Renal cortical epithelial cell (primary cell): ENCODE measurements at regions not wholly inside any gene's neighbourhood (a gene's known extent, or its start where the extent isn't known, plus 50 kb on each side); places are given as distances from the start of the nearest gene placed in this dataset.
"Not testable (repeated sequence)": the region's sequence is repeated elsewhere in the genome, so short reads cannot be mapped to it uniquely, and the experiment has no call there.

Source experiments
- DNase-seq: peaks from one replicate; pipeline ENCODE4 v3.0.0-alpha.2; 2011; ENCODE audit warnings: low read depth

DNA sequence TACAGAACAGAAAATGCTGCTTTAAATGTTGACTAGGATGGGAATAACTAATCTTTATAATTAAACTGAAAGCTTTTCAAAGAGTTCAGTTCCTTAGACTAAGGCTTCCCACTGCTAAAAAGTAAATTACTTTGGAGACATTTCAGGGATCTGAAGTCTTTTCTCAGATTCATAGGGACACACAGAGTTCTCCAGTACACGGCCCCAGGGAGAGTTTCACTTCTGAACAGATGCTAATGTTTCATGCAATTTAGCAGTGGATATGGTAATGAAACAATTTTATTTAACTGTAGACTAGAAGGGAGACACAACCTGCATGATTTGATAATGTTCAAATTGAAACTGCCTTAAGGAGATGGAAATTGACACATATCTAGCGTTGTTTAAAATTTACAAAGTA lies 1282.6 kb downstream of the NCAM2 start:
- DNase-seq = no peak

DNA sequence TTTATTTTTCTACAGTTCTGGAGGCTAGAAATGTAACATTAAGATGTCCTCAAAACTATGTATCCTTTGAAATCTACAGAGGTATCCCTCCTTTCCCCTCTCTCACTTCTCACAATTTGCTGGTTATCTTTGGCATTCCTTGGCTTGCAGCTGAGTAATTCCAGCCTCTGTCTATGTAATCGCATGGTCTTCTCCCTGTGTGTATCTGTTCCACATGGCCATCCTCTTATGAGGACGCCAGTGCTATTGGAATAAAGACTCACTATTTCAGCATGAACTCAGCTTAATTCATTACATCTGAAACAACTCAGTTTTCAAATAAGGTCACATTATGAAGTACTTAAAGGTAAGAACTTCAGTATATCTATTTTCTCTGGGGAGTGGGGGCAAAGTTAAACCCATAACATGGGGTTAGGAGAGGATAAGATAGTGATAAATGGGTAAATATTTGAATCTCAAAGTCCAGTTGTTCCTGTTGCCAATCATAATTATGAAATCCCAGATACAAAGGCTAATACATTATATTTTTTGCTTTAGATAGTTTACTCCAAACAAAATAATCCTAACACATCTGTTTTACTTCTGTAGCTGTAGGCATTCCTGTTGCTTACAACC lies 1290.8 kb downstream of the NCAM2 start:
- DNase-seq = no peak

DNA sequence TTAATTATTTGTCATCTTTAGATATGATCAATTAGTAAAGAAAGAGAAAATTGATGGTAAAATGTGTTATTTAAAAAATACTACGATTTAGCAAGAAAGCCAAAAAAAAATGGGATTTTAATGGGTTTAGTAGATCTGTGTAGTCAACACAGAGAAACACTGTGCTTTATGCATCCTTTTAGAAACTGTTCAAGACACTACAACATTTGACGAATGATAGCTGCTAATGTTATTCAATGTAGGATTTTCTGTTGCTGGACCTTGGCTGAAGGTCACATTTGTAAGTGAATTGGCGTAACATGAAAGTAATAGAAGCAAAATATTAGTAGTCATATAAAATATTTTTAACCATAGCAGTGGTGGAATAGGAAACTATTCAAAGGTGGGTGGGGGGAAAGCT lies 1293.9 kb downstream of the NCAM2 start:
- no peak for DNase-seq

DNA sequence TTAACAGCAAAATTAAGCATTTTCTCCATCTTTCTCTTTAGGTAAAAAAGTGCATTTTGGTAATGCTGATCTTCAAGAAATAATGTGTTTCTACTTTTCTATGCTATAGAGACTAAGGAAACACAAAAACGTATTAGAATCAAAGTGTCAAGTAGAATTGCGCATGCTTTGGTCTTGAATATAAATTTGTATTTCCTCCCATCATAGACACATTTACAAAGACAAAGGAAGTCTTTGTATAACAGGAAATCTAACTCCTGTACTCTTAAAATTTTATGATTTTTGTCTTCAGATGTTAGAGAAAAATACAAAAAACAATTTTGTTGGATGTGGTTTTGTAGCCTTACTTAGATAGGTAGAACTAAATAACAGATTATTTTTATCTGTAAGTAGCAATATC lies 1299.4 kb downstream of the NCAM2 start:
- no peak for DNase-seq

DNA sequence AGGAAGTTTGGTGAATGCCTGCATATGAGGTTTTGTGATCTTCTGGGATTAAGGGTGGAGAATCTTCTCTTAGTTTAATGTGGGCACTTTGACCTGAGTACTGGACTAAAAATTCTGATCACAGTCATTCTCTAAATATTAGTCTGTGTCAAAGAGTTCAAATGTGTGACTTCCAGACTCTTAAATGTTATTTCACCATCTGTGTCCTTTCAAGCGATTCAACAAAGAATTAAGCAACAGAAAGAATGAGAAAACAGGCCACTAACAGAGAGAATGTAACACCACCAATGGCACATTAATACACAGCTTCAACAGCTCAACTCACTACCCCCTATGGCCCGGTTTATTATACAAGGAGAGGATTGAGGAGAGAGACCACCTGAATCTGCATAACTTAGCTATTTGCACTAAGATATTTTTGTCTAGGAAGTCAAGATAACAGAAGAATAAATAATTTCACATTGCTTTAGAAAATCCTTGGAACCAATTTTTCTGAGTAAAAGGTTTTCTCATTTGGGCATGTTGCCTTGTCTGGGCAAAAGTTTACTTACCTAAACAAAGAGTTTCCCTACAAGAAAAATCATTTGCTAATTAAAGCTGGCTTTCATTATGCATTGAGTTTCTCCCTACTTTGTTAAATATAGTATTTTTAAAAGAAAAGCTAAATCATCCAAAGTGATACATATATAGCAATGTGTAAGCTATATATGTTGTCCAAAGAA lies 1313.7 kb downstream of the NCAM2 start:
- no peak for DNase-seq

DNA sequence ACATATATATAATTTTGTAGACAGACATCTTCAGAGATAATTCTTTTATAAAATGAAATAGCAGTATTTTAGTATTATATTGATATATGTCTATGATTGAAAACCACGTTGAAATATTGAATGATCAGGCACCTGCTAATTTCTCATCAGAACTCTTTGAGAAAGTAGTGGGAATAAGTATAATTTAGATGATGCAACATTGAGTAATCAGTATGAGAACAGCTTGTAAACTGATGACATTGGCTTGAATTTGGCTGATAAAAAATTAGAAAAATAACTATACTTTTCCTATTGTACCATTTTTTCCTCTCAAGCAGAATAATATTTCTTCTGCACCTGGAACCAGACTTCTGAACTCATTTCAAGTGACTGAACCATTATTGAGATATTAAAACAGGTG lies 1316.8 kb downstream of the NCAM2 start:
- no peak for DNase-seq

DNA sequence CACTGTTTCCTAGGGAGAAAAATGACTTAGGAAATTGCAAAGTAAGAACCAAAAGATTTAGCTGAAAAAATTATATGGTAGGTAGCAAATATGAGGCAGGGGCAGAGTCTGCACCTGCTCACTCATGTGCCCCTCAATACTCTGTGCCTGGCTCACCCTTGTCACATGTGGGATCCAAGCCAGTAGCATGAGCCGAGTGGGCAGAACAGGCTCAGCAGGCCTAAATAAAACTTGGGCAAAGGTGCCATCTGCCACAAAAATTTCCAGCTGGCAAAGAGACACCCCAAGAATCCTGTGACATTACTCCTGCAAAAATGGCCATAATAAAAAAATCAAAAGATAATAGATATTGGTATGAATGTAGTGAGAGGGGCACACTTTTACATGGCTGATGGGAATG lies 1321.2 kb downstream of the NCAM2 start:
- no peak for DNase-seq

DNA sequence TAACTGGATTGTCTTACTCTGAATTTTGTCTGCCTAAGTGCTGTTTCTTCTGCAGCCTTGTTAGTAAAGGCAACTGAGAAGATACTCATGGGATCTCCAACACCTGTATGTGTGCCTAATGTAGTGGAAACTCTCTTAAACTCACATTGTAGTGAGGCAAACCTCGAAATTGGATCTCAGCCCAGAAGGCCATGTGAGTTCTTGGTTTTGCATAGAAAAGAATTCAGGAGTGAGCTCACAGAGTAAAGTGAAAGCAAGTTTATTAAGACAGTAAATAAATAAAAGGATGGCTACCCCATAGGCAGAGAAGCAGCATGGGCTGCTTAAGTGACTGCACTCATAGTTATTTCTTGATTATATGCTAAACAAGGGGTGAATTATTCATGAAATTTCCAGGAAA lies 1344.7 kb downstream of the NCAM2 start:
- no peak for DNase-seq

DNA sequence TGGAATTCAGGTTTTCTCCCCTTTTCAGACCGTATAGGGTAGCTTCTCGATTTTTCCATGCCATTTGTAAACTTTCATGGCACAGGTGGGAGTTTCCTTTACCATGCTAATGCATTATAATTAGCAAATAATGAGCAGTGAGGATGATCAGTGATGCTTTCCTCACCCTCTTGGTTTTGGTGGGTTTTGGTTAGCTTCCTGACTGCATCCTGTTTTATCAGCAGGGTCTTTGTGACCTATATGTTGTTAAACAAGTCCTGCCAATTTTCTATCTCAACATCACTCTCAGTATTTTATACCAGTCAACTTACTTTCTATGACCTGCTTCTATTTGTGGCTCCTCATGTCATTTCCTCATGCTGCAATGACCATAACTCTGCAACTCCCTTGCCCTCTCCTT lies 1345.1 kb downstream of the NCAM2 start:
- DNase-seq = no peak

DNA sequence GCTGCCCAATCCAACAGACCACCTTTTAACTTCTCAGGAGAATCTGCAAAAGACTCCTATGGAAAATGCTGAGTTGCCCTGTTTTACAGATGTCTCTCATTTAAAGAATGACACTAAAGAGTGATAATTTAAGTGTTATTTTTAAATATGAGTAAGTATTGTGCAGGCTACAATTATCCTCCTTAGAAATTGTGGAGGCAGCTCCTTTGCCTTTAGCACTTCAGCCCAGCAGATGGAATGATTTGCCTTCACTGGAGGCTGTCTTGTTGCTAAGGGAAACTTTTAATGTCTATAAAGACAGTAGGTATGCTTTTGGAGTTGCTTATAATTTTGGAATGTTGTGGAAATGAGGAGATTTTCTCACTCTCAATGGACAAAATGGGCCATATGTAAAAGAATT lies 1345.5 kb downstream of the NCAM2 start:
- no peak for DNase-seq

DNA sequence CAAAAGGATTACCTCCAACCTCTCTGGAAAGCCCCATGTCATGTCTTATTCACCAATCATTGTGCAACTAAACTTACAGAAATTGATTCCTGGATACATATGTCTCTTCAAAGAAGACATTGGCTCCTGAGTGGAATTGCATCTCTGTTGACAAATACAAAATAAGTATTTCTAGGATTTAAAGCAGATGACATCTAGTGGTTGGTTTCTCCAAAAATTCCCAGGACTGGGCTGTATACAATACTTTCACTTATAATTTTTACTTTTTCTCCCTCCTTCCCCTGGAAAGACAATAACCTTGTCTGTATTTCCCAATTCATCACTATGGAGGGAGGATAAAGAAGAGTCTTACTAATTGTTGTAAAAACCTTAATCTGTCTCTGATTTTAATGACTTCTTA lies 1347.4 kb downstream of the NCAM2 start:
- no peak for DNase-seq

DNA sequence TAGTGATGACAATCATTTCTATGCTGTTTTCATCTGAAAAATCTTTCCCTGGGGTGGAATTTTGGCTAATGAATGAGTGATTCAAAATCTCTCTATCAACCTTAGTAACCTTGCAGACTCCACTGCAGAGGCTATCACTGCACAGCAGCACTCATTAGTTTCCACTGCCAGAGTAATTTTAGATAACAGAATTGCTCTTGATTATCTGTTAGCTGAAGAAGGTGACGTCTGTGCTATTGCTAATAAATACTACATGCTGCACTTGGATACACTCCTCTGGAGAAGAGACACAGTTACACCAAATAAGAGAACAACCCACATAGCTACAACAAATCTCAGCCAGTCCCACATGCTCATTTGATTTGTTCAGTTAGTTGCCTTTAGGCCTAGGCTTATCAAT lies 1348.4 kb downstream of the NCAM2 start:
- no peak for DNase-seq

DNA sequence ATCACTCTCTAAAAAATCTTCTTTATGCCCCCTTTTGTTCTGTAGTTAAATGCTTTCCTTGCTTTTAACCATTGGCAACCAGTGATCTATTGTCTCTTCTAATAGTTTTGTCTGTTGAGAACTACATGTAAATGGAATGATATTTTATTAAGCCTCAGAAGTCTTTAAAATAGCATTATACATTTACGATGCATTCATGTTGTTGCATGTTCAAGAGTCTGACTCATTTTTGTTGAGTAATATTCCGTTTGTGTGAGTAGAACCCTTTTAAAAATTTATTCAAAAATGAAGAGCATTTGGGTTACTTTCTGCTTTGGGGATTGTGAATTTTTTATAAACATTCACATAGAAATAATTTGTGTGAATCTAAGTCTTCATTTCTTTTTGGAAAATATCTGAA lies 1352.9 kb downstream of the NCAM2 start:
- DNase-seq = no peak

DNA sequence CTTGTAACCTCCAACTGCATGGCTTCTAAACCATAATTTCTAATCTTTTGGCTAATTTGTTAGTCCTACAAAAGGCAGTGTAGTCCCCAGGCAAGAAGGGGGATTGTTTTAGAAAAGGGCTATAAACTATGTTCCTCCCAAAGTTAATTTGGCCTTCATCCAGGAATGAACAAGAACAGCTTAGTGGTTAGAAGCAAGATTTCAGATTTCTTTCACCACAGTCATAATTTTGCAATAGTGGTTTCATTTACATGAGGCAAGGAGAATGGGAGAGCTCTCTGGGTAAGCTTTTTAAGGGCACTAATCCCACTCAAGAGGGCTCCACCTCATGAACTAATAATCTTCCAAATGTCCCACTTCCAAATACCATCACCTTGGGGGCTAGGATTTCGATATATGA lies 1353.9 kb downstream of the NCAM2 start:
- DNase-seq = no peak

DNA sequence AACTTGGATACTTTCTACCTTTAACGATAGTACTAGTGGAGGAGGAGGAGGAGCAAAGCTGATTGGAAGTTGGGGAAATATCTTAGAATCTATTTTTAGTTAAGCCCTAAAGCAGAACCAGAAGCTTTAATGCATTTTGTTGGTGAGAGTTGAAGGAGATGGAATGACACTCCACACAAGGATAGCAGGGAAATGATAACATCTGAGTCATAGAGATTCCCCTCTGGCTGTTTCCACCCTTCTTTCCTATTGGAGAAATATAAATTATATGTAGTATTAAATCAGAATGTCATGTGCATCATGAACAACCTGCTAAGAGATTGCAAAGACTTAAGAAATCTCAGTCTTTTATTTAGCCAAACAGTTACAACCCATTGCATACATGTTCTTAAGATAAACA lies 1357.7 kb downstream of the NCAM2 start:
- DNase-seq = no peak

DNA sequence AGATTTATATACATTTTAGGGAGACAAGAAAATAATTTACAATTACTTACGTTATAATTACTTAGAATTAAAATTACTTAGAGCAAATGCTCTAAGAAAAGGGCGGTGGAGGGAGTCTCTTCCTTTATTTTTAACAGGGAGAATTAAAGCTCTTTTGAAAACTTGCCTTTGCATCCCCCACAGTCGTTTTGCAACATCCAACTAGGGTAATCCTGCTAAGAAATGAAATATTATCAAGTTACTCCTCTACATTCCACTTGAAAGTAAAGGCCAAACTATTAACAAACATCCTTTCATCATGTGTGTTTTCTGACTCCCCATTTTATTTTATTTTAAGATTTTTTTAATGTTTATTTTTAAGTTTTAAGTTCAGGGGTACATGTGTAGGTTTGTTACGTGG lies 1358.5 kb downstream of the NCAM2 start:
- no peak for DNase-seq

DNA sequence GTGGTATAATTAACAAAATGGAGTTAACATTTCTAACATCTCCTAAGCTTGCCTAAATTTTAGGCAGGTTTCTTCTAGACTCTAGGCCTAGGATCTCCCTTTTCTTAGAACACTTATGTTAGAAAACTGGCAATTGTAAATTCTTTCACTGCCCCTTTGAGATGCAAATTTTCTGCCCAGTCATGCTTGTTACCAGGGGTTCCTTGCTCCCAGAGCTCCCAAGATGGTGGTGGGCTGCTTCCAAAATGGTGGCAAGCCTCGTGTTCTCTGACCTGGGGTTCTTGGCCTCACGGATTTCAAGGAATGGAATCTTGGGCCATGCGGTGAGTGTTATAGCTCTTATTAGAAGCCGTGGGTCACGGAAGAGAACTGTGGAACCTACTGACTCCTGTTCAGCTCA lies 1361.4 kb downstream of the NCAM2 start:
- DNase-seq = not testable (repeated sequence)

DNA sequence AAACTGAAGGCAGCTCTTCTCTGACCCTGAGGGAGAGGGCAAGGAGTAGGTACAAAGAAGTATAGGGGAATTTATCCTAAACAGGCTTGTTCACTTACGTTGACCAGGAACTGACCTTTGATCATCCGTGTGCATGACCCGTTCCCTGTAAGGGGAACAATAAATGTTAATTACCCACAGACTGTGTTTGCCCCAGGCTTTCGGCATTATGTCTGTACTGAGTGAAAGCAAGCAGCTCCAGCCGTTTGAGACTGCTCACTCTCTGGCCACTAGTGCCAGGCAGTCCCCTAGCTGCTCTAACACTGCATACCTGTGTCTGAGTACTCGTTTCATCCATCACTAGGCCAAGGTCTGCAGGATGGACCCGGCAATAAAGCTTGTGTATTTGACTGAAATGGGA lies 1365.3 kb downstream of the NCAM2 start:
- no peak for DNase-seq

DNA sequence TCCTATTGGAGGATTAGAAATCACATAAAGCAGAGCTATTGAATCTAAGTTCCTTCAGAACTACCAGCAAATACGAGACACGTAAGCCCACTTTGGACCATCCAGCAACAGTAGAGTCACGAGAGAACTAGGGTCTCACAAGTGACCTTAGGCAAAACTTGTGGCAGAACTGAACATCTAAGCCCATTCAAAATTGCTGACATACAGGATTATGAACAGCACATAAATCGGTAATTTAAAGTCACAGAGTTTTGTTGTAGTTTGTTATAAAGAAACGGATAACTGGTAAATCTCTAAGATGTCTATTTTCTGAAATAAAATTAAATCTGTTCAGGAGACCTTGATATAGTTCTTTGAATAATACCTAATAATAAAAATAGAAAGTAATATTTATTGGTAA lies 1366.0 kb downstream of the NCAM2 start:
- no peak for DNase-seq

DNA sequence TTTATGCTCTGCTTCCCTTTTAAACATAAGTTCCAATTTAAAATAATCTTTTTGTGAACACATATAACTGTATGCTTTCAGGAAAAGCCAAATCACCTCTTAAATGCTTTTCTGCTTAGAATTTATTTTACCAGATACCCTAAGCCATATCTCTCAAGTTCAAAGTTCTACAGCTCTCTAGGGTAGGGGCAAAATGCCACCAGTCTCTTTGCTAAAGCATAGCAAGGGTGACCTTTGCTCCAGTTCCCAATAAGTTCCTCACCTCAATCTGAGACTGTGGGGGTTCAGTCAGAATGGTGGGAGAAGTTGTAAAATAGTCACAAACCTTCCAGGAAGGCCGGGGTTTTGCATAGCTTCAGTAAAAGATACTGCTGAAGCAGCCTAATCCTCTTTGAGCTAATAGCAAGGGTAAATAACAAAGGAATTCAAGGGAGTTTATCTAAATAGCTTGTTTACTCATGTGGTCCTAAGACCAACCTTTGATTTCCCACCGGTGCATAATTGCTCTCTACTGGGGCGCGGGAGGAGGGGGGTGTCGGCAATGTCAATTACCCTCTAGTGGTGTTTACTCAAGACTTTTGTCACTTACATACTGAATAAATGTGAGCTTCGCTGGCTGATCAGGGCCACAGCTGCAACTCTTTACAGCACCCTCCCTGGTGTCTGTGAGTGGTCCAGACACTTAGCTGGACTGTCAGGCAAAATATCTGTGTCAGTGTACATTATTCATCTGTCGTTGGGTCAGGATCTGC lies 1376.2 kb downstream of the NCAM2 start:
- no peak for DNase-seq

DNA sequence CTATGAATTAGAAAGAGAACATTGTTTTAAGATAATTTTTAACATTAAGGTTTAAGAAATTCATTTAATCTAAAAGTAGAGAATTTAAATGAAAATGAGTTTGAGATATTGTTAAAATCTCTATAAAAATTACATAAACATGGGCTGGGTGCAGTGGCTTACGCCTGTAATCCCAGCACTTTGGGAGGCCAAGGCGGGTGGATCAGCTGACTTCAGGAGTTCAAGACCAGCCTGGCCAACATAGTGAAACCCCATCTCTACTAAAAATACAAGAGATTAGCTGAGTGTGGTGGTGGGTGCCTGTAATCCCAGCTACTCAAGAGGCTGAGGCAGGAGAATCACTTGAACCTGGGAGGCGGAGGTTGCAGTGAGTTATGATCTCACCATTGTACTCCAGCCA lies 1379.6 kb downstream of the NCAM2 start:
- not testable (repeated sequence) for DNase-seq

DNA sequence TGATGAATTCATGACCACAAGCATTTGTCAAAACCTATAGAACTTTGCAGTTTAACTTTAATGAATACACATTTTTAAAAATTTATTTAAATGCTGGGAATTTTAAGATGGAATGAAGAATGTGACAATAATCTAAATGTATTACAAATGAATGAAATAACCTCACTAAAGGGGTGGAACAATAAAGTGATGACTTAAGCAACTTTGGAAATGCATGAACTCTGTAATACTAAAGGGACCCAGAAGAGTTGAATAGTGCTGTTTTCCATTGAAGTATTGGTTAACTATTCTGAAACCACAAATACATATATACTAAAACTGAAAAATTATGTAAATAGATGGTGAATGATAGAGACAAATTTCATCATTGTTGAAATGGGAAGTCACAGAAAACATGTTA lies 1395.1 kb downstream of the NCAM2 start:
- no peak for DNase-seq

DNA sequence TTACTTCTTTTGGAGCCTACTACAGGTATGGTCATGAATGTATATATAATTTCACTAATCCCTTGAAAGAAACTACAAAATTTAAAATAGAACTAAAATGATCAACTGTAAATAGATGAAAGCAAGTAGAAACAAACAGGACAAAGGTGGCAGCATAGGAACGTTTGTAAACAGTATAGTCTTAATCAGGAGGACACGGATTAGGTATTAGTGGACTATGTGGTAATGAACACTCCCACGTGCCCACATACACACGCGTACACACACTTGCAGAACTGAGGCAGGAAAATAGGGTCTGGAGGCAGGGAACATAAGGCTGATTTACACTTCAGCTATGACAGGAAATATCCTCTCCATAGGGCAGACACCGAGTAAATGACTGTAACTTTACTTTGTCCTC lies 1397.8 kb downstream of the NCAM2 start:
- DNase-seq = no peak
